Cardiac muscle cell (in vitro differentiated cells and primary cell): ENCODE measurements at regions not wholly inside any gene's neighbourhood (a gene's known extent, or its start where the extent isn't known, plus 50 kb on each side); places are given as distances from the start of the nearest gene placed in this dataset.

Source experiments
- DNase-seq, 2 donors: peaks; one replicate each; pipeline versions ENCODE4 v3.0.0 to v3.0.0-alpha.2; 2010 to 2017; ENCODE audit warnings: low read depth in 1 of 2, low spot score in 1 of 2
- H3K27ac ChIP-seq: fragments of 200-600 bp; sonication (generic); 2 replicates; pipeline ENCODE4 v1.5.1; 2016
- H3K27me3 ChIP-seq: fragments of 200-600 bp; sonication (generic); 2 replicates; pipeline ENCODE4 v1.6.0; 2016; ENCODE audit warnings: control low read depth
- H3K36me3 ChIP-seq: fragments of 200-600 bp; sonication (generic); 2 replicates; pipeline ENCODE4 v1.5.1; 2016; ENCODE audit warnings: control low read depth
- H3K4me1 ChIP-seq: fragments of 200-600 bp; sonication (generic); 2 replicates; pipeline ENCODE4 v1.8.1; 2017; ENCODE audit warnings: low read depth, mild to moderate bottlenecking, mixed run types
- H3K4me3 ChIP-seq: fragments of 200-600 bp; sonication (generic); 2 replicates; pipeline ENCODE4 v1.5.1; 2016; ENCODE audit warnings: mild to moderate bottlenecking
- H3K9me3 ChIP-seq: fragments of 200-600 bp; sonication (generic); 2 replicates; pipeline ENCODE4 v1.5.1; 2017; ENCODE audit warnings: low read depth, mild to moderate bottlenecking, control low read depth
- TF ChIP-seq, protein P1 (sequence below): IDR thresholded peaks from 2 replicates; pipeline ENCODE4 v1.5.1; 2012; ENCODE audit warnings: low read depth, mild to moderate bottlenecking, low read length

DNA sequence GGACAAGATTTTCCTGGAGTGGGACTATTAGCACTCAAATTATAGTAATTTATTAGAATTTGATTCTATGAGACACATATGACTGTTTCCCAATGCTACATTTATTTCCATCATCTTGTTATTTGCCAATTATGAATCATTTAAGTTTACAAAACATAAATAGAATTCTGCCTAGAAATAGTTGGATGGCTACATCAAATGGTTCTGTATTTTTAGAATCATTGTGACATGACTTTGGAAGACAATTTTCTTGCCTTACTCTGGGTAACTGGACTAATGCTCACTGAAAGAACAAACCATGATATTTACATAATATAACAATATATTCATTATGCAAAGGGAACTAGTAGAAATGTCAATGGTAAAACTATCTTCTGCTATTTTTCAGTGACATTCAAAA lies 173.5 kb downstream of the ZIC1 start:
- DNase-seq: no peak
- Histone ChIP-seq H3K36me3 (no peaks in the 10 kb centered on the region), H3K4me3 (no peak overlapping the region), H3K4me1 (no peaks in the 10 kb centered on the region), H3K27ac (no peak overlapping the region), H3K9me3 (no peaks in the 10 kb centered on the region), H3K27me3 (no peaks in the 10 kb centered on the region)
- TF ChIP-seq, protein P1, sequence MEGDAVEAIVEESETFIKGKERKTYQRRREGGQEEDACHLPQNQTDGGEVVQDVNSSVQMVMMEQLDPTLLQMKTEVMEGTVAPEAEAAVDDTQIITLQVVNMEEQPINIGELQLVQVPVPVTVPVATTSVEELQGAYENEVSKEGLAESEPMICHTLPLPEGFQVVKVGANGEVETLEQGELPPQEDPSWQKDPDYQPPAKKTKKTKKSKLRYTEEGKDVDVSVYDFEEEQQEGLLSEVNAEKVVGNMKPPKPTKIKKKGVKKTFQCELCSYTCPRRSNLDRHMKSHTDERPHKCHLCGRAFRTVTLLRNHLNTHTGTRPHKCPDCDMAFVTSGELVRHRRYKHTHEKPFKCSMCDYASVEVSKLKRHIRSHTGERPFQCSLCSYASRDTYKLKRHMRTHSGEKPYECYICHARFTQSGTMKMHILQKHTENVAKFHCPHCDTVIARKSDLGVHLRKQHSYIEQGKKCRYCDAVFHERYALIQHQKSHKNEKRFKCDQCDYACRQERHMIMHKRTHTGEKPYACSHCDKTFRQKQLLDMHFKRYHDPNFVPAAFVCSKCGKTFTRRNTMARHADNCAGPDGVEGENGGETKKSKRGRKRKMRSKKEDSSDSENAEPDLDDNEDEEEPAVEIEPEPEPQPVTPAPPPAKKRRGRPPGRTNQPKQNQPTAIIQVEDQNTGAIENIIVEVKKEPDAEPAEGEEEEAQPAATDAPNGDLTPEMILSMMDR: no peak

DNA sequence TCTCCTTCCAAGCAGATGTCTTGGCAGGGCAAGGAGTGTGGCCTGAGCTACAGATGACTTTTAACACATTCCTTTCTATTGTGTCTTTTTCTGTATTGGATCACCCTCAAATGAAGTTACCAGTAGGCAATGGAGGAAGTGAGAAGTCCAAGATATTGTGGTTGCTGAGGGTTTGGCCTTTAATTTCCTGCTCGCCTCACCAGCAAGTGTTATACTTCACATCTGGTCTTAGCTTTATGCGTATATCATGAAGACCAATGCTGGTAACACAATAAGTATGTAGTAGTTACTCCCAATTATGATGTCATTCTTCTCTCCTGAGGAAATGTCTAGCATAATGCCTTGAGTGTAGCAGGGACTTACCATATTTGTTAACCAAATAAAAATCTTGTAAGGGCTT lies 179.9 kb downstream of the ZIC1 start:
- no peak for DNase-seq
- Histone ChIP-seq H3K36me3 (no peaks in the 10 kb centered on the region), H3K4me1 (no peaks in the 10 kb centered on the region), H3K9me3 (no peaks in the 10 kb centered on the region), H3K27me3 (no peaks in the 10 kb centered on the region), H3K27ac (no peak overlapping the region), H3K4me3 (no peak overlapping the region)
- TF ChIP-seq, protein P1: no peak

DNA sequence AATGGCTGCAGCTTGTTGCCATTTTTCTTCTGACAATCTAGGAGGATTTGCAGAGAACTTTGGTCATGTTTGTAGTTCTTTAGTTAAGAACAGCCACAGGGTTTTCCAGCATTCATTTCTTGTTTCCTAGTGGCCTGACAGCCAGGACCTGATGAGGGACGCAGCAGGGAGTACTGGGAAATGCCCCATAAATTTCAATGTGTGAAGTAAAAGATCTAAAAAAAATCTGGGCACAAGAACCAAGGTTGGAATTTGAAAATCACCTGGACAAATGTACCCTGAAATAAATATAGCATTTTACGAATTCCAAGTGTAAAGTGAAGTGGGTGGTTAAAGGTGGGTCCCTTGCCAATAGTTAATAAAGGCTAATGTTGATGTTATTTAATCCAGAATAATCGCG lies 195.0 kb downstream of the ZIC1 start:
- DNase-seq: no peak
- H3K27me3 ChIP-seq: no peaks in the 10 kb centered on the region
- H3K4me3 ChIP-seq: no peak overlapping the region
- no peaks in the 10 kb centered on the region for H3K36me3 ChIP-seq
- H3K9me3 ChIP-seq: no peaks in the 10 kb centered on the region
- no peaks in the 10 kb centered on the region for H3K4me1 ChIP-seq
- TF ChIP-seq, protein P1: no peak
- no peak overlapping the region for H3K27ac ChIP-seq

DNA sequence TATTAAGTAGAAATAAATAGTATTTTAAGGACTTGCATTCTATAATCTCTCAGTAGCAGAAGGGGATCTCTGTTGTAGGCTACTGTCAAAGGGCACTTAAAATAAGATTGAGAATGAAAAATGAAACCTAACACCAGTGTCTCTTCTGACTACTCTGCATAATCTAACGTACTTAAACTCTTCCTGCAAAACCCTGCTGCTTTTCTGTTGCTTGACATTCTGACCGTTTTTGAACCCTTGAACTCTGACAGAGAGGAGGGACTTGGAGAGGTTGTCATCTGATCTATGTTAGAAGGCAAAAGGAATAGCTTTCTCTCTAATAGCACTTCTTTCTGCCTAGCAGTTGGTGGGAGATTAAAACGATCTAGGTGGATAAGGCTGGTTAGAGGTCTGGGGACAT lies 204.6 kb downstream of the ZIC1 start:
- Histone ChIP-seq H3K27ac (peak overlapping the region; percentile 56), H3K9me3 (no peaks in the 10 kb centered on the region), H3K4me1 (peaks cover 14% of the 10 kb centered on the region), H3K36me3 (no peaks in the 10 kb centered on the region), H3K4me3 (no peak overlapping the region), H3K27me3 (no peaks in the 10 kb centered on the region)
- peak in 1 of 2 donors; percentile 56 for DNase-seq
- TF ChIP-seq, protein P1: no peak

DNA sequence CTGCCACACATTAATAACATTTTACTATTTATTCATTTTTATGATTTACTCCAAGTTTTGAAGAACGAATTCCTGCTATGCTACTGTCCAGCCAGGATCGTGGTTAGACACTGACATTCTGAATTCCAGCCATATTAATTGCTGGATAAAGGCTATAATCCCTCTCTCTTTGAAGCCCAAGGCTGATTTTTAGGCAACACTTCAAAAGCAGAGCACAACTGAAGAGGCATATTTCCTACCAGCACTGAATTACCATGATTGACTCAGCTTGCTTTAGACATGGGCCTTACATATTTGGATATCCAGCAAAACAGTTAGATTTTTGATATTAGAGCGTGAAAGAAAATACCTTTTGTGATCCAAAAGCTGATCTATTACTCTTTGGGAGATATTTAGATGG lies 205.0 kb downstream of the ZIC1 start:
- peak overlapping the region; percentile 56 for H3K27ac ChIP-seq
- TF ChIP-seq, protein P1: no peak
- H3K4me3 ChIP-seq: no peak overlapping the region
- DNase-seq: no peak
- H3K27me3 ChIP-seq: no peaks in the 10 kb centered on the region
- no peaks in the 10 kb centered on the region for H3K9me3 ChIP-seq
- H3K36me3 ChIP-seq: no peaks in the 10 kb centered on the region
- H3K4me1 ChIP-seq: peaks cover 14% of the 10 kb centered on the region

DNA sequence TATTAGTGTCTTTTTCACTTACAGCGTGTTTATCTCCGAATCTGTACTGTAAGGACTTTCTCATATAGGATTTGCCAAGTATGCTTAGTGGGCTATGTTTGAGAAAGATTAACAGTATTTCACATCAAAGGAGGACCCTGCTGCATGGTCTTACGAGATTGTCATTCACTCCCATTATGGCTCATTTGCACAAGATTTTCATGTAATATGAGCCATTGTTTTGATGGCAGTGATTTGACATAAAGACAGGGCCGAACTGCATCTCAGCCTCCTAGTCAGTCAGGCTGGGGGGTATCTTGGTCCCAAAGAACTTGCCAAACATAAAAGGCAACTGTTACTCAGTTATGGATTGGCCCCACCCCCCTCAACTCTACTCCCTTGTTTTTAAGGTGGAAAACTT lies 205.9 kb downstream of the ZIC1 start:
- H3K27ac ChIP-seq: no peak overlapping the region
- H3K36me3 ChIP-seq: no peaks in the 10 kb centered on the region
- H3K9me3 ChIP-seq: no peaks in the 10 kb centered on the region
- TF ChIP-seq, protein P1: no peak
- peaks cover 14% of the 10 kb centered on the region for H3K4me1 ChIP-seq
- no peak for DNase-seq
- H3K27me3 ChIP-seq: no peaks in the 10 kb centered on the region
- H3K4me3 ChIP-seq: no peak overlapping the region
